ENCODE measurements at regions not wholly inside any gene's neighbourhood (a gene's known extent, or its start where the extent isn't known, plus 50 kb on each side); places are given as distances from the start of the nearest gene placed in this dataset.

GRCh38 chr2:106037932-106038331, 156.2 kb downstream of the UXS1 start:
- Histone ChIP-seq H2BK120ac (replicated peaks; ENCODE audit: low read depth, low read length) (no peak overlapping the region), H2BK12ac (ENCODE audit: low read depth, low read length) (no peak overlapping the region), H3K79me1 (ENCODE audit: low read depth, low read length) (no peaks in the 10 kb centered on the region), H4K8ac (ENCODE audit: extremely low read depth, insufficient read depth, low read length) (no peak overlapping the region), H4K5ac (ENCODE audit: insufficient read length, low read depth, low read length) (no peak overlapping the region), H3K9me3 (ENCODE audit: insufficient read depth in 2 of 2, low read depth in 1 of 2, low read length in 1 of 2) (no peaks in the 10 kb centered on the region), H3K18ac (ENCODE audit: extremely low read depth, low read length) (no peak overlapping the region), H3K27ac (ENCODE audit: low read depth, low read length) (no peak overlapping the region), H3K4me3 (ENCODE audit: extremely low read depth in 1 of 4, insufficient read depth in 2 of 4, low read depth in 3 of 4, low read length in 4 of 4) (no peak overlapping the region), H4K20me1 (replicated peaks in 1 of 2; ENCODE audit: control insufficient read depth in 1 of 2, insufficient read depth in 2 of 2, low read length in 2 of 2) (no peaks in the 10 kb centered on the region), H3K14ac (ENCODE audit: insufficient read length) (no peak overlapping the region), H3K4me2 (ENCODE audit: insufficient read depth in 1 of 2, low read depth in 2 of 2, low read length in 2 of 2) (no peak overlapping the region), H2AK5ac (ENCODE audit: low read depth, low read length) (no peak overlapping the region), H3K56ac (replicated peaks; ENCODE audit: insufficient read length, low read depth, low read length) (no peak overlapping the region), H3K27me3 (replicated peaks in 1 of 4; ENCODE audit: control insufficient read depth in 3 of 4, extremely low read depth in 1 of 4, insufficient read depth in 3 of 4, low read length in 3 of 4) (no peaks in the 10 kb centered on the region), H3K9ac (replicated peaks in 1 of 4; ENCODE audit: extremely low read depth in 1 of 4, low read depth in 3 of 4, low read length in 3 of 4) (no peak overlapping the region), H3K23me2 (ENCODE audit: low read depth, low read length) (no peaks in the 10 kb centered on the region), H3K79me2 (ENCODE audit: control insufficient read depth in 1 of 2, insufficient read depth in 2 of 2, low read length in 2 of 2) (no peaks in the 10 kb centered on the region), H3K23ac (ENCODE audit: insufficient read length) (no peak overlapping the region), H3K4ac (replicated peaks; ENCODE audit: insufficient read length, low read depth, low read length) (no peak overlapping the region), H2BK15ac (ENCODE audit: low read length) (no peak overlapping the region), H2BK5ac (ENCODE audit: low read depth, low read length) (no peak overlapping the region), H2BK20ac (ENCODE audit: low read length) (no peak overlapping the region), H3K4me1 (replicated peaks in 1 of 4; ENCODE audit: control insufficient read depth in 3 of 4, insufficient read depth in 4 of 4, low read length in 3 of 4) (no peaks in the 10 kb centered on the region), H3K36me3 (ENCODE audit: control insufficient read depth in 2 of 4, insufficient read depth in 4 of 4, low read length in 3 of 4) (no peaks in the 10 kb centered on the region), H2AFZ (ENCODE audit: low read length) (no peak overlapping the region), H4K91ac (replicated peaks; ENCODE audit: insufficient read length, low read length) (no peak overlapping the region)
- ChIA-PET POLR2A (ENCODE audit: partially characterized antibody) (no interaction called here), CTCF (ENCODE audit: partially characterized antibody) (interaction anchor here (1.4 kb wide), 1 partner anchor 14 kb away, joined by 4 read pairs; no protein-coding TSS in a partner anchor)
- no peak for DNase-seq (ENCODE audit: low read depth in 1 of 2, low spot score in 2 of 2)
- WGBS, 2 experiments (ENCODE audit: extremely low coverage in 1 of 2, insufficient coverage in 1 of 2, insufficient read length in 1 of 2, insufficient replicate concordance in 2 of 2, low coverage in 1 of 2, low lambda C conversion rate in 2 of 2, missing lambda C conversion rate in 1 of 2) = 85% methylated on average over 6 of the region's 6 CpGs; no CpG with 5 or more reads in 1 of the 2 experiments
- FAIRE-seq = no peak
- no peak for TF ChIP-seq PHF8 (conservative IDR thresholded peaks at IDR 0.05; ENCODE audit: low read depth, low read length)
- no peak for TF ChIP-seq POU5F1 (IDR thresholded peaks at IDR 0.05; ENCODE audit: low read depth, low read length)
- no peak for TF ChIP-seq EP300 (IDR thresholded peaks at IDR 0.05; ENCODE audit: borderline replicate concordance in 1 of 2, low read depth in 2 of 2, low read length in 2 of 2)
- no peak for TF ChIP-seq USF2 (IDR thresholded peaks at IDR 0.05; ENCODE audit: low read length)
- TF ChIP-seq CHD2 (IDR thresholded peaks at IDR 0.05; ENCODE audit: low read length) = no peak
- TF ChIP-seq POLR2A (IDR thresholded peaks at IDR 0.05; ENCODE audit: control extremely low read depth in 1 of 2, low read depth in 2 of 2, low read length in 2 of 2) = no peak
- TF ChIP-seq SRF (IDR thresholded peaks at IDR 0.05; ENCODE audit: low read depth, low read length) = no peak
- TF ChIP-seq TAF1 (IDR thresholded peaks at IDR 0.05; ENCODE audit: low read depth, low read length) = no peak
- no peak for TF ChIP-seq SAP30 (IDR thresholded peaks at IDR 0.05; ENCODE audit: insufficient read depth, insufficient replicate concordance, low read length)
- no peak for TF ChIP-seq CHD1 (IDR thresholded peaks at IDR 0.05; ENCODE audit: low read depth, low read length)

Measured in H1 (cell line).